ENCODE measurements at regions not wholly inside any gene's neighbourhood (a gene's known extent, or its start where the extent isn't known, plus 50 kb on each side); places are given as distances from the start of the nearest gene placed in this dataset.

GRCh38 chr4:171583790-171584189 is 229.4 kb upstream of the GALNTL6 start:
- dilution Hi-C loops (cut with MboI; ENCODE audit: extremely low pct_ligation_motif_present, low sequenced_read_pairs), result no loop called here

GRCh38 chr4:171582961-171583581 is 230.1 kb upstream of the GALNTL6 start:
- H3K36me3 ChIP-seq (ENCODE audit: control insufficient read depth in 2 of 2, extremely low read depth in 1 of 2, insufficient read depth in 2 of 2, low read length in 2 of 2), result no peaks in the 10 kb centered on the region
- DNase-seq (ENCODE audit: low read depth, low spot score) (no peak), FAIRE-seq (no peak)
- no peak for TF ChIP-seq EZH2 (IDR thresholded peaks at IDR 0.05; ENCODE audit: low read length)
- TF ChIP-seq CTCF (optimal IDR thresholded peaks at IDR 0.05 in 1 of 3, IDR thresholded peaks at IDR 0.05 in 1 of 3, conservative IDR thresholded peaks at IDR 0.05 in 1 of 3; ENCODE audit: extremely low read depth in 1 of 3, insufficient read depth in 2 of 3, low read length in 3 of 3), result no peak
- H3K9ac ChIP-seq (ENCODE audit: control insufficient read depth, extremely low read depth, insufficient read depth, low read length), result no peak overlapping the region
- H3K4me3 ChIP-seq (ENCODE audit: control insufficient read depth in 2 of 3, extremely low read depth in 1 of 3, insufficient read depth in 2 of 3, low read depth in 1 of 3, low read length in 3 of 3), result no peak overlapping the region
- no peaks in the 10 kb centered on the region for H3K4me1 ChIP-seq (ENCODE audit: control insufficient read depth, extremely low read depth, insufficient read depth, low read length)
- dilution Hi-C loops (cut with MboI; ENCODE audit: extremely low pct_ligation_motif_present, low sequenced_read_pairs), result no loop called here
- no peaks in the 10 kb centered on the region for H3K79me2 ChIP-seq (ENCODE audit: control insufficient read depth, insufficient read depth, low read length)
- no peak overlapping the region for H3K27ac ChIP-seq (ENCODE audit: control insufficient read depth, insufficient read depth, low read length)
- no peaks in the 10 kb centered on the region for H4K20me1 ChIP-seq (ENCODE audit: control insufficient read depth, extremely low read depth, insufficient read depth, low read length)
- H3K9me3 ChIP-seq (ENCODE audit: control insufficient read depth, low read depth, low read length), result no peaks in the 10 kb centered on the region
- no peak overlapping the region for H2AFZ ChIP-seq (ENCODE audit: control insufficient read depth, low read length)
- no peaks in the 10 kb centered on the region for H3K27me3 ChIP-seq (ENCODE audit: control insufficient read depth, extremely low read depth, insufficient read depth, low read length)
- H3K9me1 ChIP-seq (ENCODE audit: control insufficient read depth, extremely low read depth, insufficient read depth, low read length), result no peaks in the 10 kb centered on the region
- no peak overlapping the region for H3K4me2 ChIP-seq (ENCODE audit: control insufficient read depth, extremely low read depth, insufficient read depth, low read depth, low read length)

More at GRCh38 chr4:171583790-171584189, 229.4 kb upstream of the GALNTL6 start:
- DNase-seq (ENCODE audit: low read depth, low spot score), result no peak
- FAIRE-seq, result no peak
- H3K27me3 ChIP-seq (ENCODE audit: control insufficient read depth, extremely low read depth, insufficient read depth, low read length), result no peaks in the 10 kb centered on the region
- H4K20me1 ChIP-seq (ENCODE audit: control insufficient read depth, extremely low read depth, insufficient read depth, low read length), result no peaks in the 10 kb centered on the region
- H3K9me1 ChIP-seq (ENCODE audit: control insufficient read depth, extremely low read depth, insufficient read depth, low read length), result no peaks in the 10 kb centered on the region
- no peaks in the 10 kb centered on the region for H3K36me3 ChIP-seq (ENCODE audit: control insufficient read depth in 2 of 2, extremely low read depth in 1 of 2, insufficient read depth in 2 of 2, low read length in 2 of 2)
- TF ChIP-seq EZH2 (IDR thresholded peaks at IDR 0.05; ENCODE audit: low read length), result no peak
- TF ChIP-seq CTCF (optimal IDR thresholded peaks at IDR 0.05 in 1 of 3, IDR thresholded peaks at IDR 0.05 in 1 of 3, conservative IDR thresholded peaks at IDR 0.05 in 1 of 3; ENCODE audit: extremely low read depth in 1 of 3, insufficient read depth in 2 of 3, low read length in 3 of 3), result no peak
- H3K9me3 ChIP-seq (ENCODE audit: control insufficient read depth, low read depth, low read length), result no peaks in the 10 kb centered on the region
- H3K9ac ChIP-seq (ENCODE audit: control insufficient read depth, extremely low read depth, insufficient read depth, low read length), result no peak overlapping the region
- no peaks in the 10 kb centered on the region for H3K4me1 ChIP-seq (ENCODE audit: control insufficient read depth, extremely low read depth, insufficient read depth, low read length)
- H2AFZ ChIP-seq (ENCODE audit: control insufficient read depth, low read length), result no peak overlapping the region
- no peak overlapping the region for H3K27ac ChIP-seq (ENCODE audit: control insufficient read depth, insufficient read depth, low read length)
- no peak overlapping the region for H3K4me3 ChIP-seq (ENCODE audit: control insufficient read depth in 2 of 3, extremely low read depth in 1 of 3, insufficient read depth in 2 of 3, low read depth in 1 of 3, low read length in 3 of 3)
- H3K4me2 ChIP-seq (ENCODE audit: control insufficient read depth, extremely low read depth, insufficient read depth, low read depth, low read length), result no peak overlapping the region
- H3K79me2 ChIP-seq (ENCODE audit: control insufficient read depth, insufficient read depth, low read length), result no peaks in the 10 kb centered on the region
